NCI-H82 (cell line): ENCODE measurements at regions not wholly inside any gene's neighbourhood (a gene's known extent, or its start where the extent isn't known, plus 50 kb on each side); places are given as distances from the start of the nearest gene placed in this dataset.
"Not testable (repeated sequence)": the region's sequence is repeated elsewhere in the genome, so short reads cannot be mapped to it uniquely, and the experiment has no call there.

Source experiments
- DNase-seq: peaks from one replicate; lab custom pipeline; 2025; lab: John Stamatoyannopoulos, UW

GRCh38 chr11:71332447-71332846 lies 80.1 kb upstream of the SHANK2 start:
- no peak for DNase-seq

GRCh38 chr11:71332046-71332445 lies 79.7 kb upstream of the SHANK2 start:
- no peak for DNase-seq

GRCh38 chr11:71331631-71332030 lies 79.3 kb upstream of the SHANK2 start:
- no peak for DNase-seq

- DNase-seq: no peak
These were observed 78.6 kb upstream of the SHANK2 start for GRCh38 chr11:71330996-71331395.

DNA sequence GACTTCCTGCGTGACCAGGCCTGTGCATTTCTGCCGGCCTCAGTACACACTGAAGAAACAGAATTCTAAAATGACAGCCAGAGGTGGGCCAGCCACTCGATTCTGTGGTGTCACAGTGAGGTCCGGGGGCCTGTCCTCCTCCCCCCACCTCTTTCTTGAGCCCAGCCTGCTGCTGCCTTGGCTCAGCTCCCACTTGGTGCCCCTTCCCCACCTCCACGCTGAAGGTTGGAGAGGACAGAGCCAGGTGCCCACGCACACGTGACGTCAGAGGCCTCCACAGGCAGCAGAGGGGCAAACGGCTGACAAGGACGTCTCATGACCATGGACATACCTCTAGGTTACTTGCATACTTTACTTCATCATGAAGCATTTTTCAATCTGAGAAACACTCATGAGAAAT lies 78.0 kb upstream of the SHANK2 start:
- DNase-seq: no peak

- no peak for DNase-seq
These were observed 77.4 kb upstream of the SHANK2 start for GRCh38 chr11:71329786-71330185.

DNA sequence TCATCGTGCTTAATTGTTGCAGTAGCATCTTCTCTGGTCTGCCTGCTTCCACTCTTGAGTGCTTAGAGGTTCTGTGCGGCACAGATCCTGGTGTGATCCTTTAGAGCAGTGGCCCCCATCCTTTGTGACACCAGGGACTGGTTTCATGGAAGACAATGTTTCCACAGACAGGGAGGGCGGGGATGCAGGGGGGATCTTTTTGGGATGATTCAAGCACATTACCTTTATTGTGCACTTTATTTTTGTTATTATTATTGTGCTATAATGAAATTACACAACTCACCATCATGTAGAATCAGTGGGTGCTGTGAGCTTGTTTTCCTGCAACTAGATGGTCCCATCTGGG lies 76.8 kb upstream of the SHANK2 start:
- no peak for DNase-seq

DNA sequence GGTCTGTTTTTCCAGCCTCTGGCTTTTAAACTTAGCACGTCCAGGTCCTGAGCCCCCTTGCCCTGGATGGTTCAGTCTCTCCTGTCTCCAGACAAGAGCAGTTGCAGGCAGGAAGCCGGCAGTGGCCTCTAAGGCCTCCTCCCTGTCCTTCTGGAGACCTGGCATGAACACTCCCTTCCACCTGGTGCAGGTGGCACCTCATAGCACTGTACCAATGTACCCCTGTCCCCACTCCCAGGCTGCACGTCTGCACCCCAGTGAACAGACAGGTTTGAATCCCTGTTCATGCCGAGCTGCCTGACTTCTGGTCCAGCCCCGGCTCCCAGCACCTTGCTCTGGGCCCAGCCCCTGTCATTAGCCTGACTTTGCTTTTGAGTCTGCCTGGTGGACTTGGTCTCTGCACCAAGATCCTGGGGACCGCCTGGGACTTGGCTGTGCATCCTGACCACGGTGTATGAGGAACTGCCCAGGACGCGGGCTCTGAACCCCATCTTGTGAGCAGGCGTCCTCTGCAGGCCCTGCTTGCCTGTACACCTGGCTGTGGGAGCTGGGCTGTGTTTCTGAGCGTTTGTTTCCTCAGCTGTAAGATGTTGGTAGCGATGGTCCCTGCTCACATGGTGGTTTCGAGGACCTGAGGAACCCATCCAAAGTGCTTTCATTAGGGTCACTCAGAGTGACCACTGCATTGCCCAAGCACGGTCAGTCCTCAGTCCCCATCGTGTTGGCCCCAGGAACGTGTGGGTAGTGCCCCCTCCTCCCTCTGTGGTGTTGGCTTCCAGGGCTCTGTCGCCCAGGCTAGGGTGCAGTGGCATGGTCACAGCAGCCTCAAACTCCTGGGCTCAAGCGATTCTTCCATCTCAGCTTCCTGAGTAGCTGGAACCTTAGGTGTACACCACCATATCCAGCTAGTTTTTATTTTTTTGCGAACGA lies 75.0 kb upstream of the SHANK2 start:
- DNase-seq: no peak

DNA sequence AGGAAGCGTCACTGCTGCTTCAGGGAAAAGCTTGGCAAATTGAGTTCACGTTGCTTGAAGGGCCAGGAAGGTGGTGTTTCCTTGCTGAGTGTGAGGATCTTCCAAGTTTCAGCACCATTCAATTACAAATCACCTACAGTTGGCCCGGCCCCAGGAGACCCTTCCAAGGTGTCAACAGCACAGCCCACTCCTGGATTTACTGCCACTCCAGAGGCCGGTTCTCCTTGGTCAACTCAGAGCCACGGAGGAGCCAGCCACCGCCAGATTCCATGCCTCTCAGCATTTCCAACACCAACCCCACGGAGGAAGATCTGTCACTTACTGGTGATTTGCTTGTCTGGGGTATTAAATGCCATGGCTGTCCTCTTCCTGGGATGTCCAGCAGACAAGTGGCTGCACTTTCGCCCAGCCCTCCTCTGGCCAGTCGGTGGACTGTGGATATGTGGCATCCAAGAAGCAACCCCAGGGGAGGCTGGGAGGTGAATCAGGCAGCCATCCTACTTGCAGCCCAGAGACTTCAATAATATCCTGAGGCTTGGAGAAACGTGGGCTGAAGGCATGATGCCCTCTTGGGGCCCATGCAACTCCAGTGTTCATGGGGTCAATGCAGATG lies 74.1 kb upstream of the SHANK2 start:
- no peak for DNase-seq

DNA sequence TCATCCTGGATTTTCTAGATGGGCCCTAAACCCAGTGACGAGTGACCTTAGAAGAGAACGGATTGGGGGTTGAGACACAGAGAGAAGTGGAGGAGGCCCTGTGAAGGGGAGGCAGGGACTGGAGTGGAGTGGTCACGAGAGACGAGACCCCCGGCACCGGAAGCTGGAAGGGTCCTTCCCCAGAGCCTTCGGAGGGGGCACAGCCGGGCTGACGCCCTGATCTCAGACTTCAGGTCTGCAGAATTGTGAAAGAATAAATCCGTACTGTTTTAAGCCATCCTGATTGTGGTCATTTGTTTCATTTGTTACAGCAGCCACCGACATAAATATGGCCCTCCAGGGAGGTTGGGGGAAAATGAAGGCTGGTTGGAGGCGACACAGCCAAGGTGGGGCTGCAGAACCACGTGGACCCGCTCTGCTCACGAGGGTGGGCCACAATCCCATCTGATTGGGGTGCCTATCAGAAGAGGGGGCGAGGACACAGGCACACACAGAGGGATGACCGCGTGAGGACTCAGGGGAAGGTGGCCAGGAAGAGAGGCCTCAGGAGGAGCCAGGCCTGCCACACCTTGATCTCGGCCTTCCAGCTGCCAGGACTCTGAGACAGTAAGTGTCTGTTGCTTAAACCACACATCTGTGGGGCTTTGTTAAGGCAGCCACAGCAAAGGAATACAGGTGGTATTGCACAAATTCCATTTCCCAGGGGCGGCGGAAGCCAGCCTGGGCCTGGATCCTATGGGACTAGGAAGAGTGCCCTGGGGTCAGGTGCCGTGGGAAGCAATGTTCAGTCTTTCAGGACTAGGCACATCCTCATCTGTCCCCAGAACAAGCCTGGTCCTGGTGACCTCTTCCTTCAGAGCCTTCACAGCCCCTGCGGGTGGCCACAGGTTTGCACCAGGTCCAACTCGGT lies 73.3 kb upstream of the SHANK2 start:
- no peak for DNase-seq

- DNase-seq: no peak
These were observed 72.5 kb upstream of the SHANK2 start for GRCh38 chr11:71324788-71325417.

- DNase-seq: no peak
These were observed 71.6 kb upstream of the SHANK2 start for GRCh38 chr11:71323876-71324526.

GRCh38 chr11:71322861-71323582 lies 70.6 kb upstream of the SHANK2 start:
- DNase-seq: no peak

DNA sequence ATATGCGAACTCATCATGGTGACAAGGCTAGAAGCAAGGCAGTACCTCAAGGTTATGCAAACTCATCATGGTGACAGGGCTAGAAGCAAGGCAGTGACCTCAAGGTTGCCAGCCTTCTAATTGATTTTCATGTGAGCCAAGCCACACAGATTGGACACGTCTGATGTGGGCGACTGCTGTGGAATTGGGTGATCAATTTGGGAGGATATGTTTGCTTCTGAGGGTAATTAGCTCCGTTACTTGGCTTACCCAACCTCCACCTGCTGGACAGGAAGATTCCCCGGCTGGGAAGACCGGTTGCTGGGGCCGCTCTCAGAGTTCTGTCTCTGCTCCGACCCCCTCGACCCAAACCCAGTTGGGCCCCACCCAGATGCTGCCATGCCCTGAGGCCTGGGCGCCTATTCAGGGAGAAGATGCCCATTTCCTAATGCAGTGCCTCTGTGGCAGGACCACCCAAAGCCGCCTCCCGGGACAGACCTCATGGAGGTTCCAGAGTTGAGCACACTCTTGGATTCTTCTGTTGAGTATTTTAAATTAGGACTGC lies 69.9 kb upstream of the SHANK2 start:
- no peak for DNase-seq

- DNase-seq: no peak
These were observed 69.2 kb upstream of the SHANK2 start for GRCh38 chr11:71321433-71322191.

DNA sequence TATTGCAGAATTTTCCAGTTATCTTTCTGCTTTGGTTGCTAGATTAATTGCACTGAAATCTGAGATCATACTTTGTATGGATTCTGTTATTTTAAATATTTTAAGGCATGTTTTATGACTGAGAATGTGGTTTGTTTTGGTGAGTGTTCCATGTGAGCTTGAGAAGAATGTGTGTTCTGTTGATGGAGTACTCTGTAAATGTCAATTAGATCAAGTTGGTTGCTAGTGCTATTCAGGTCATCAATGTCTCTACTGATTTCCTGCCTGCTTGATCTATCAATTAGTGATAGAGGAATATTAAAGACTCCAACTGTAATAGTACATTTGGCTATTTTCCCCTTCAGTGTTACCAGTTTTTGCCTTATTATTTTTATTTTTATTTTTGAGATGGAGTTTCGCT lies 64.3 kb upstream of the SHANK2 start:
- DNase-seq: no peak

DNA sequence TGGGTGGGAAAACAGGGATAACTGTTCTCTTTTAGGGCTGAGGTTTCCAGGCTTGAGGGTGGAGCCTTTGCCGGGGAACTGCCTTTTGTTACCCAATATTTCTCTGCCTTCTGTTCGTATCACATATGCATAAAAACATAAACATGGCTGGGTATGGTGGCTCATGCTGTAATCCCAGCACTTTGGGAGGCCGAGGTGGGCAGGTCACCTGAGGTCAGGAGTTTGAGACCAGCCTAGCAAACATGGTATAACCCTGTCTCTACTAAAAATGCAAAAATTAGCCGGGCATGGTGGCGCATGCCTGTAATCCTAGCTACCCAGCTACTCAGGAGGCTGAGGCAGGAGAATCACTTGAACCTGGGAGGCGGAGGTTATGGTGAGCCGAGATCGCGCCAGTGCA lies 60.2 kb upstream of the SHANK2 start:
- not testable (repeated sequence) for DNase-seq

GRCh38 chr11:71311928-71312510 lies 59.6 kb upstream of the SHANK2 start:
- DNase-seq: no peak

DNA sequence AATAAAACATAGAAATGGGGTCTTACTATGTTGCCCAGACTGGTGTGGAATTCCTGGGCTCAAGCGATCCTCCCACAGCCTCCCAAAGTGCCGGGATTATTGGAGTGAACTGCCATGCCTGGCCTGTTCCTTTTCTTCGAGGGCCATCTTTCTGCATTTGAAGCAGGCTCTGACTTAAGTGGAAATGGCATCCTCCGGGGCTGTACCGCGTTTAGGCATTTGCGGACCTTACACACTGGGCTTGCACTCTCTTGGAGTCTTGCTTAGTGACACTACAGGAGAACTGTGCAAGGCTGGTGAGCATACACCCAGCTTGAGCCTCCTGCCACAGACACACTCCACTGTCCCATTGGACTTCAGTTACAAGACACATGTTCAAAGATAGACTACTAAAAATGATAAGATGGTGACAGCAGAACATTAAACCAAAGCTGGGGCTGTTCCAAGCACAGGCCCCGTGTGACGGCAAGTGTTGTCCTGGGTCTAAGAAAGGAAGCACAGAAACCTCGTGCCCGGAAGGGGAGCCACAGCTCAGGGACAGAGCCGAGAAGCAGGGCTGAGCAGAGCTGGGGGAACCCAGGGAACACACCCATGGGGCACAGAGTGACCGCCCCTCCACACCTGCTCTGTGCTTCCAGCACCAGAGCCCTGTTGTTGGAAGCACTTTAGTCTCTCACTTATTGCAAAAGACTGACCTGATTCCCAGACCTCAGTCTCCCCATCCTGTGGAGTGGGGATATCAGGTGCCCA lies 59.0 kb upstream of the SHANK2 start:
- no peak for DNase-seq
